Inflammatory macrophage treated with lipopolysaccharide for 1 hour (primary cell): ENCODE measurements at regions not wholly inside any gene's neighbourhood (a gene's known extent, or its start where the extent isn't known, plus 50 kb on each side); places are given as distances from the start of the nearest gene placed in this dataset.

Experiments
- DNase-seq, 2 donors: peaks; one replicate each; pipeline ENCODE4 v3.0.0-alpha.2; 2020 to 2022

- DNase-seq, result no peak
Observed at GRCh38 chr6:91434576-91434975, 847.7 kb upstream of the MAP3K7 start.

- no peak for DNase-seq
Observed at GRCh38 chr6:91433660-91434534, 847.0 kb upstream of the MAP3K7 start.

GRCh38 chr6:91428953-91429560, 842.2 kb upstream of the MAP3K7 start:
- DNase-seq, result no peak

- DNase-seq, result no peak
Observed at GRCh38 chr6:91428296-91428695, 841.4 kb upstream of the MAP3K7 start.

GRCh38 chr6:91420243-91420642, 833.4 kb upstream of the MAP3K7 start:
- DNase-seq, result no peak

- no peak for DNase-seq
Observed at GRCh38 chr6:91415031-91415605, 828.2 kb upstream of the MAP3K7 start.

- no peak for DNase-seq
Observed at GRCh38 chr6:91412532-91412931, 825.7 kb upstream of the MAP3K7 start.

GRCh38 chr6:91407706-91408105, 820.8 kb upstream of the MAP3K7 start:
- no peak for DNase-seq

- no peak for DNase-seq
Observed at GRCh38 chr6:91392951-91393350, 806.1 kb upstream of the MAP3K7 start.

GRCh38 chr6:91387290-91388059, 800.6 kb upstream of the MAP3K7 start:
- DNase-seq, result no peak

- no peak for DNase-seq
Observed at GRCh38 chr6:91386204-91386603, 799.3 kb upstream of the MAP3K7 start.

- DNase-seq, result no peak
Observed at GRCh38 chr6:91383207-91383606, 796.3 kb upstream of the MAP3K7 start.

- DNase-seq, result no peak
Observed at GRCh38 chr6:91376686-91377085, 789.8 kb upstream of the MAP3K7 start.

GRCh38 chr6:91366781-91367180, 779.9 kb upstream of the MAP3K7 start:
- DNase-seq, result no peak

- no peak for DNase-seq
Observed at GRCh38 chr6:91358986-91359385, 772.1 kb upstream of the MAP3K7 start.

- no peak for DNase-seq
Observed at GRCh38 chr6:91352878-91353277, 766.0 kb upstream of the MAP3K7 start.

- DNase-seq, result no peak
Observed at GRCh38 chr6:91352321-91352720, 765.4 kb upstream of the MAP3K7 start.

- no peak for DNase-seq
Observed at GRCh38 chr6:91350146-91350908, 763.5 kb upstream of the MAP3K7 start.

GRCh38 chr6:91341473-91341872, 754.6 kb upstream of the MAP3K7 start:
- DNase-seq, result no peak

GRCh38 chr6:91340896-91341395, 754.1 kb upstream of the MAP3K7 start:
- no peak for DNase-seq

GRCh38 chr6:91337967-91338366, 751.1 kb upstream of the MAP3K7 start:
- no peak for DNase-seq

- no peak for DNase-seq
Observed at GRCh38 chr6:91330896-91331295, 744.0 kb upstream of the MAP3K7 start.
